C4-2B (cell line): ENCODE measurements at regions not wholly inside any gene's neighbourhood (a gene's known extent, or its start where the extent isn't known, plus 50 kb on each side); places are given as distances from the start of the nearest gene placed in this dataset.

Experiments
- H3K27ac ChIP-seq: fragments of 450-650 bp; 2 replicates; pipeline ENCODE4 v1.5.1; 2017
- ZFX ChIP-seq: fragments of 450-650 bp; IDR thresholded peaks from 2 replicates; pipeline ENCODE4 v1.6.1; 2017
- TF ChIP-seq, protein P1 (sequence below): fragments of 450-650 bp; conservative IDR thresholded peaks from 2 replicates; pipeline ENCODE4 v1.5.1; 2017; ENCODE audit warnings: mild to moderate bottlenecking

- no peak for TF ChIP-seq ZFX
- TF ChIP-seq, protein P1, sequence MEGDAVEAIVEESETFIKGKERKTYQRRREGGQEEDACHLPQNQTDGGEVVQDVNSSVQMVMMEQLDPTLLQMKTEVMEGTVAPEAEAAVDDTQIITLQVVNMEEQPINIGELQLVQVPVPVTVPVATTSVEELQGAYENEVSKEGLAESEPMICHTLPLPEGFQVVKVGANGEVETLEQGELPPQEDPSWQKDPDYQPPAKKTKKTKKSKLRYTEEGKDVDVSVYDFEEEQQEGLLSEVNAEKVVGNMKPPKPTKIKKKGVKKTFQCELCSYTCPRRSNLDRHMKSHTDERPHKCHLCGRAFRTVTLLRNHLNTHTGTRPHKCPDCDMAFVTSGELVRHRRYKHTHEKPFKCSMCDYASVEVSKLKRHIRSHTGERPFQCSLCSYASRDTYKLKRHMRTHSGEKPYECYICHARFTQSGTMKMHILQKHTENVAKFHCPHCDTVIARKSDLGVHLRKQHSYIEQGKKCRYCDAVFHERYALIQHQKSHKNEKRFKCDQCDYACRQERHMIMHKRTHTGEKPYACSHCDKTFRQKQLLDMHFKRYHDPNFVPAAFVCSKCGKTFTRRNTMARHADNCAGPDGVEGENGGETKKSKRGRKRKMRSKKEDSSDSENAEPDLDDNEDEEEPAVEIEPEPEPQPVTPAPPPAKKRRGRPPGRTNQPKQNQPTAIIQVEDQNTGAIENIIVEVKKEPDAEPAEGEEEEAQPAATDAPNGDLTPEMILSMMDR: no peak
- H3K27ac ChIP-seq: no peak overlapping the region
Observed at GRCh38 chr1:81234237-81234636, 566.5 kb upstream of the ADGRL2 start.

DNA sequence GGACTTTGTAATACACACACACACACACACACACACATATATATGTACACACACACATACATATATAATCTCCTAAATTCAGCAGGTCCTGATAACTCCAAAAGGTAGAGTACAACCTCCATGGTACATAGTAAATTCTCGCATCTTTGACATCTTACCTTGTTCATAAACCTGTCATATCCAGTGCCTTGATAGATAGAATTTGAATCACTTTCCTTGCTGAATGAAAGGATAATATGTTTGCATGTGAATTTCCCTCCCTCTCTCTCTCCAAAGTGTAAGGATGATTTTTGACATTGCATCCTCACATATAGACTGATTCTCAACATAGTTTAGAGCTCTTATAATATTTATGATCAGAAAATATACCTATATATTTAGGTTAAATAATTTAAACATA, 567.1 kb upstream of the ADGRL2 start:
- TF ChIP-seq, protein P1: no peak
- TF ChIP-seq ZFX: no peak

GRCh38 chr1:81232420-81232819, 568.3 kb upstream of the ADGRL2 start:
- no peak overlapping the region for H3K27ac ChIP-seq
- TF ChIP-seq ZFX: no peak
- TF ChIP-seq, protein P1: no peak

More for the DNA sequence above, 567.1 kb upstream of the ADGRL2 start:
- H3K27ac ChIP-seq: no peak overlapping the region

DNA sequence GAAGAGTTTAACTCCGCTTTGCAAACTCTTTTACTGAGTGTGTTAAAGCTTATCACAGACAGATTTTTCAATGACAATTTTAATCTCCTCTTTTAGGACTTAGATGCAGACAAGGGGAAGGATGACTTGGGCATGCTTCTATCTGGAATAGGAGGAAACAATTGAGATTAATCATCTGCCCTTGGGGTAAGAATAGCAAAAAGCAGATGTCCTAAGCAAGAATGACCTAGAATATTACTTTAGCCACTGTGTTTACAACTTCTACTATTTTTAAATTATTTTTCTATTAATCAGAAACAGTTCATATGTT, 569.0 kb upstream of the ADGRL2 start:
- TF ChIP-seq, protein P1: no peak
- no peak for TF ChIP-seq ZFX
- H3K27ac ChIP-seq: no peak overlapping the region

DNA sequence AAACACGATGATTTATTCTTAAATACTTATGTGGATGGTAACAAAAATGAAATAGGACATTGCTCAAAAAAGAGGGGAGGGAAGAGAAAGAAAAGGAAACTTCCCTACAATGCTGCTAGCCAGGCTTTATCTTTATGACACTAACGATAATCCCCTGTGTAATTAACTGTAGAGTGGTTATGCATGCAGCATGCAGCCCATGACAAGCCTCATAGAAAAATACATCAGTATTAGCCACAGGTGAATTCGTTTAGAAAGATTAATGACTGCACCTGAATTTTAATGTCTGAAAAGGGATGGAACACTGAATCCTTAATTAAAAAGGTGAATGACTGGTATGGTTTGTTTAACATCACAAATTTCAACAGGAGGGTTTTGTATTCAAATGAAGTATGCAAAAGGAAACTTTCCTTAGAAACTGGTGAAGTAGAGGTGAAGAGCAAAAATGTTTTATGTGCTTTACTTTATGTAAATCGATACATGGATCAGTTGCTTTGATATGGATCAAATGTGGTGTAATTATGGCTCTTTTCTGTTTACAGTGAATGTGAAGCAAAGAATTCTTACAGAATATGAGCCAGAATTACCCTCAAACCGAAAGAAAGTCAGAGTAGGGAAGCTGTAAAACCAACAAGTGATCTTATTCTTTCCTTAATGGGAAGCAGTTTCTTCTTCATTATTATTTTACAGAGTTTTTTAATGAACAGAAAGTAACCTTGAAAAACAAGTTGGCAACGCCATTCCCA, 569.6 kb upstream of the ADGRL2 start:
- no peak overlapping the region for H3K27ac ChIP-seq
- TF ChIP-seq, protein P1: no peak
- TF ChIP-seq ZFX: no peak

- no peak overlapping the region for H3K27ac ChIP-seq
Observed at GRCh38 chr1:81228926-81229325, 571.8 kb upstream of the ADGRL2 start.

DNA sequence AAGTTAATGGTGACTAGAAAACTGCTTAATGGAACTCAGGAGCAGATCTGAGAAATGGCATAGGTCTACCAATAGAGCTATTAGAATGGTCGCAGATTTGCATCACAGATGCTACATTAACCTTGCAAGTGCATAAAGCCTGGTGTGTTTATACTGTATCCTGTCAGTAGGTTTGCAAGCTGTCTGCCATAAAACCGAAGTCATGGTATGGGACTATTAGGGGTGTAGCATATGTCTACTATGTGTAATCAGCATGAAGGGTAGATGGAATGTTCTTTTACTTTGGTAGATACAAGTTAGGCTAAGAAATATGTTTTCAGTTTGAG, 574.2 kb upstream of the ADGRL2 start:
- no peak overlapping the region for H3K27ac ChIP-seq
- TF ChIP-seq, protein P1: no peak
- no peak for TF ChIP-seq ZFX

More at GRCh38 chr1:81228926-81229325, 571.8 kb upstream of the ADGRL2 start:
- TF ChIP-seq ZFX: no peak
- TF ChIP-seq, protein P1: no peak
